Mesothelial cell of epicardium (in vitro differentiated cells): ENCODE measurements at regions not wholly inside any gene's neighbourhood (a gene's known extent, or its start where the extent isn't known, plus 50 kb on each side); places are given as distances from the start of the nearest gene placed in this dataset.

Experiments
- DNase-seq, 2 experiments: peaks; one replicate each; pipeline ENCODE4 v3.0.0; 2021; ENCODE audit warnings: low spot score in 2 of 2; ENCODE audit not compliant: unreplicated experiment in 2 of 2
- H3K27ac Mint-ChIP-seq: 2 replicates; pipeline ENCODE4 v1.8.0; 2021; ENCODE audit warnings: mixed read lengths
- H3K27me3 Mint-ChIP-seq: 2 replicates; pipeline ENCODE4 v1.8.0; 2021; ENCODE audit warnings: low read depth, mixed read lengths
- H3K36me3 Mint-ChIP-seq: 2 replicates; pipeline ENCODE4 v1.8.0; 2021; ENCODE audit warnings: mixed read lengths
- H3K4me1 Mint-ChIP-seq: 2 replicates; pipeline ENCODE4 v1.8.0; 2021; ENCODE audit warnings: mixed read lengths
- H3K4me3 Mint-ChIP-seq: 2 replicates; pipeline ENCODE4 v1.8.0; 2021; ENCODE audit warnings: mild to moderate bottlenecking, moderate library complexity, mixed read lengths
- H3K9me3 Mint-ChIP-seq: 2 replicates; pipeline ENCODE4 v1.8.0; 2021; ENCODE audit warnings: mixed read lengths
- CTCF ChIP-seq: fragments of 200-600 bp; sonication (generic); IDR thresholded peaks from one replicate; pipeline ENCODE4 v1.5.0; 2021; ENCODE audit warnings: antibody characterized with exemption; ENCODE audit not compliant: unreplicated experiment

- DNase-seq, result no peak
- no peaks in the 10 kb centered on the region for H3K4me1 Mint-ChIP-seq
- H3K36me3 Mint-ChIP-seq, result no peaks in the 10 kb centered on the region
- H3K9me3 Mint-ChIP-seq, result peaks cover 4% of the 10 kb centered on the region
- no peak overlapping the region for H3K4me3 Mint-ChIP-seq
- H3K27me3 Mint-ChIP-seq, result no peaks in the 10 kb centered on the region
- TF ChIP-seq CTCF, result no peak
- no peak overlapping the region for H3K27ac Mint-ChIP-seq
These were observed 191.2 kb downstream of the MDFIC start for GRCh38 chr7:115113131-115113530.

- no peaks in the 10 kb centered on the region for H3K27me3 Mint-ChIP-seq
- H3K4me1 Mint-ChIP-seq, result no peaks in the 10 kb centered on the region
- H3K9me3 Mint-ChIP-seq, result peaks cover 9% of the 10 kb centered on the region
- H3K36me3 Mint-ChIP-seq, result no peaks in the 10 kb centered on the region
- TF ChIP-seq CTCF, result no peak
- H3K27ac Mint-ChIP-seq, result no peak overlapping the region
- H3K4me3 Mint-ChIP-seq, result no peak overlapping the region
- DNase-seq, result no peak
These were observed 188.6 kb downstream of the MDFIC start for GRCh38 chr7:115110523-115110922.

- DNase-seq, result no peak
- no peak for TF ChIP-seq CTCF
- H3K27ac Mint-ChIP-seq, result no peak overlapping the region
- H3K4me3 Mint-ChIP-seq, result no peak overlapping the region
- no peaks in the 10 kb centered on the region for H3K4me1 Mint-ChIP-seq
- no peaks in the 10 kb centered on the region for H3K36me3 Mint-ChIP-seq
- no peaks in the 10 kb centered on the region for H3K27me3 Mint-ChIP-seq
- H3K9me3 Mint-ChIP-seq, result peaks cover 5% of the 10 kb centered on the region
These were observed 184.4 kb downstream of the MDFIC start for GRCh38 chr7:115106316-115106715.

GRCh38 chr7:115102738-115103137 lies 180.8 kb downstream of the MDFIC start:
- Mint-ChIP-seq H3K27me3 (no peaks in the 10 kb centered on the region), H3K27ac (no peak overlapping the region), H3K36me3 (no peaks in the 10 kb centered on the region), H3K4me1 (no peaks in the 10 kb centered on the region), H3K4me3 (no peak overlapping the region), H3K9me3 (peaks cover 11% of the 10 kb centered on the region)
- TF ChIP-seq CTCF, result no peak
- DNase-seq, result no peak

- H3K27me3 Mint-ChIP-seq, result no peaks in the 10 kb centered on the region
- TF ChIP-seq CTCF, result no peak
- H3K4me1 Mint-ChIP-seq, result peaks cover 4% of the 10 kb centered on the region
These were observed 179.3 kb downstream of the MDFIC start for GRCh38 chr7:115101199-115101598.

GRCh38 chr7:115099906-115100305 lies 178.0 kb downstream of the MDFIC start:
- Mint-ChIP-seq H3K27me3 (no peaks in the 10 kb centered on the region), H3K36me3 (peaks cover 2% of the 10 kb centered on the region), H3K27ac (no peak overlapping the region), H3K4me3 (no peak overlapping the region), H3K9me3 (peaks cover 8% of the 10 kb centered on the region), H3K4me1 (peaks cover 4% of the 10 kb centered on the region)
- no peak for TF ChIP-seq CTCF
- no peak for DNase-seq

More at GRCh38 chr7:115101199-115101598, 179.3 kb downstream of the MDFIC start:
- no peak overlapping the region for H3K27ac Mint-ChIP-seq
- peaks cover 2% of the 10 kb centered on the region for H3K36me3 Mint-ChIP-seq
- H3K9me3 Mint-ChIP-seq, result peaks cover 8% of the 10 kb centered on the region
- H3K4me3 Mint-ChIP-seq, result no peak overlapping the region
- no peak for DNase-seq
